Hepatocyte (in vitro differentiated cells): ENCODE measurements at regions not wholly inside any gene's neighbourhood (a gene's known extent, or its start where the extent isn't known, plus 50 kb on each side); places are given as distances from the start of the nearest gene placed in this dataset.

Experiments
- CTCF ChIP-seq: fragments of 200-600 bp; sonication (generic); IDR thresholded peaks from 2 replicates; pipeline ENCODE4 v1.5.1; 2016; ENCODE audit warnings: antibody characterized with exemption, mild to moderate bottlenecking; ENCODE audit not compliant: poor library complexity
- EZH2phosphoT487 ChIP-seq: fragments of 200-600 bp; sonication (generic); IDR thresholded peaks from one replicate; pipeline ENCODE4 v1.6.1; 2018; ENCODE audit warnings: antibody characterized with exemption, mild to moderate bottlenecking, low read depth, moderate library complexity; ENCODE audit not compliant: unreplicated experiment, severe bottlenecking

GRCh38 chr9:18167733-18168132 lies 306.2 kb upstream of the ADAMTSL1 start:
- TF ChIP-seq CTCF (no peak), EZH2phosphoT487 (no peak)
